Left lung (tissue), 4 donors: ENCODE measurements at regions not wholly inside any gene's neighbourhood (a gene's known extent, or its start where the extent isn't known, plus 50 kb on each side); places are given as distances from the start of the nearest gene placed in this dataset.
A peak's percentile ranks its signal among the peaks of the same experiment; 100 is the strongest.

Source experiments
- ATAC-seq: fragments of 200-7000 bp; cut with Tn5 transposase; one replicate; pipeline ENCODE4 v1.9.1; 2020; ENCODE audit warnings: moderate library complexity
- DNase-seq, 4 donors: peaks; one replicate each; pipeline ENCODE4 v3.0.0-alpha.2; 2013 to 2020
- H3K27ac ChIP-seq, 2 donors: fragments of 200-600 bp; sonication (generic) in 1 of 2; one replicate each; pipeline versions ENCODE4 v1.5.0 to v1.8.0; 2020 to 2021
- H3K27me3 ChIP-seq, 2 donors: fragments of 200-600 bp; sonication (generic) in 1 of 2; one replicate each; pipeline versions ENCODE4 v1.5.0 to v1.8.0; 2020 to 2021
- H3K36me3 ChIP-seq, 2 donors: fragments of 200-600 bp; sonication (generic) in 1 of 2; one replicate each; pipeline versions ENCODE4 v1.5.0 to v1.8.0; 2020 to 2021
- H3K4me1 ChIP-seq, 2 donors: fragments of 200-600 bp; one replicate each; pipeline ENCODE4 v1.8.0; 2021
- H3K4me3 ChIP-seq, 2 donors: fragments of 200-600 bp; sonication (generic) in 1 of 2; one replicate each; pipeline versions ENCODE4 v1.5.0 to v1.8.0; 2020 to 2021; ENCODE audit warnings: mild to moderate bottlenecking in 1 of 2
- H3K9me3 ChIP-seq, 2 donors: fragments of 200-600 bp; sonication (generic) in 1 of 2; one replicate each; pipeline versions ENCODE4 v1.5.0 to v1.8.0; 2020 to 2021
- intact Hi-C, 2 donors: fragments of 100-400 bp; cut with DNase I; formaldehyde crosslinking; loops; one replicate each; pipeline versions ENCODE4 v1.11.2 to v1.14.2; 2022
- TF ChIP-seq, protein P1 (sequence below), 2 donors: fragments of 200-600 bp; sonication (generic) in 1 of 2; IDR thresholded peaks; one replicate each; pipeline versions ENCODE4 v1.5.0 to v1.8.0; 2021; ENCODE audit warnings: antibody characterized with exemption in 2 of 2
- donor health status: DM: no; HTN: yes; CAD: no.
- donor health status: DM: no; HTN: no; CAD: no.

DNA sequence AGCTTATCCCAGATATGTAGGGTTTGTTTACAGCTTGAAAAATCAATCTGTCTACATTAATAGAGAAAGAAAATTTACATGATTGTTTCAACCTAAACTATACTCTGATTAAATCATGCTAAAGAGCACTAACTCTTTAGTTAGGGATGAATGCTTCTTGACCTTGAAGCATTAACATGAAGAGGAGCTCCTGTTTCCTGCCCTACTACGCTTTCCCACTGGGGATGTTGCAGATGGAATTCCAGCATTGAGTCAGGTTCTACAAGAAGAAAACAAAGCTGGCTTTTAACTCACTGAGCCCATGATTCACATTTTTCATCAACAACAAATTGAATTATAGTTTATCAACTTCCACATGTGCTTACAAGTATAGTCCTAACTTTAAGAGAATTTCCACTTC, 471.3 kb downstream of the TMEM232 start:
- no peaks in the 10 kb centered on the region for H3K9me3 ChIP-seq
- H3K4me1 ChIP-seq, result peaks cover 0 to 3% of the 10 kb centered on the region in 2 donors
- H3K36me3 ChIP-seq, result no peaks in the 10 kb centered on the region
- no peaks in the 10 kb centered on the region for H3K27me3 ChIP-seq
- TF ChIP-seq, protein P1, sequence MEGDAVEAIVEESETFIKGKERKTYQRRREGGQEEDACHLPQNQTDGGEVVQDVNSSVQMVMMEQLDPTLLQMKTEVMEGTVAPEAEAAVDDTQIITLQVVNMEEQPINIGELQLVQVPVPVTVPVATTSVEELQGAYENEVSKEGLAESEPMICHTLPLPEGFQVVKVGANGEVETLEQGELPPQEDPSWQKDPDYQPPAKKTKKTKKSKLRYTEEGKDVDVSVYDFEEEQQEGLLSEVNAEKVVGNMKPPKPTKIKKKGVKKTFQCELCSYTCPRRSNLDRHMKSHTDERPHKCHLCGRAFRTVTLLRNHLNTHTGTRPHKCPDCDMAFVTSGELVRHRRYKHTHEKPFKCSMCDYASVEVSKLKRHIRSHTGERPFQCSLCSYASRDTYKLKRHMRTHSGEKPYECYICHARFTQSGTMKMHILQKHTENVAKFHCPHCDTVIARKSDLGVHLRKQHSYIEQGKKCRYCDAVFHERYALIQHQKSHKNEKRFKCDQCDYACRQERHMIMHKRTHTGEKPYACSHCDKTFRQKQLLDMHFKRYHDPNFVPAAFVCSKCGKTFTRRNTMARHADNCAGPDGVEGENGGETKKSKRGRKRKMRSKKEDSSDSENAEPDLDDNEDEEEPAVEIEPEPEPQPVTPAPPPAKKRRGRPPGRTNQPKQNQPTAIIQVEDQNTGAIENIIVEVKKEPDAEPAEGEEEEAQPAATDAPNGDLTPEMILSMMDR (IDR thresholded peaks at IDR 0.05), result no peak
- no peak for ATAC-seq
- intact Hi-C loops, result no loop called here
- DNase-seq, result no peak
- H3K27ac ChIP-seq, result no peak overlapping the region
- H3K4me3 ChIP-seq, result no peak overlapping the region

DNA sequence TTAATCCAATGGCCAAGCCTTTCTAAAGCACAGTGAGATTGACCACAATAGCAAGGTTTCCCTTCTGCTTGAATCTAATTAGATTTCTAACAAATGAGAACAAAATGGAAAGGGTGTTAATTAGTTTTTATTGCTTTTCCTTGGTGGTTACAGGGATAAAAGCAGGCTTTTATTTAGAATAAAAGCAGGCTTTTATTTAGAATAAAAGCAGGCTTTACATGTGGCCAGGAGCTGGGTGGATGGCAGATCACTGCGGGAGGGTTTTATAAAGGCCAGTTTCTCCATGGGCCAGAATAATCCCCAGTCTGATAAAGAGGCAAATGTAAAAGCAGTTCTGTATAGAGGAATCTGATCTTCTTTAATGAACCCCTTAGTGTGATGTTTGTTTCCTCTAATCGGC, 470.2 kb downstream of the TMEM232 start:
- Histone ChIP-seq H3K27ac (no peak overlapping the region), H3K36me3 (no peaks in the 10 kb centered on the region), H3K27me3 (no peaks in the 10 kb centered on the region), H3K9me3 (no peaks in the 10 kb centered on the region), H3K4me3 (no peak overlapping the region), H3K4me1 (peaks cover 0 to 3% of the 10 kb centered on the region in 2 donors)
- TF ChIP-seq, protein P1 (IDR thresholded peaks at IDR 0.05), result no peak
- ATAC-seq (no peak), DNase-seq (no peak)
- intact Hi-C loops, result no loop called here

DNA sequence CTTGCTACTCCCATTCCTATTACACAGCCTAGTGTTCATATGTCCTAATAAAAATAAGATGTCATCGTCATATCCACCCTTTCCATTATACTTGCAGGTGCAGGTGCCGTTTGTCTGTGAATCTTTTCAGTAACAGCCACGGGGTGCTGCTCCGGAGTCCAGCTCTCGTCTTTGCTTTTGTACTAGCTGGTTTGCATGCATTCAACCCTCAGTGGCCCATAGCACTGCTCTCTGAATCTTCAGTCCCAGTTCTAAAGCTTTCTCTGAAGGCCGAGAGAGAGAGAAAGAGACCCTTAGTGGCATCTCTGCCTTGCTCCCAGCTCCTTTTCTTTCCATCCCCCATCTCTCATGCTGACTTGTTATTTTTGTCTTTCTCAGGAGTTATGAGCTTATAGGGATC, 468.5 kb downstream of the TMEM232 start:
- intact Hi-C loops, result no loop called here
- Histone ChIP-seq H3K27ac (no peak overlapping the region), H3K4me1 (peaks cover 0 to 3% of the 10 kb centered on the region in 2 donors), H3K36me3 (no peaks in the 10 kb centered on the region), H3K9me3 (no peaks in the 10 kb centered on the region), H3K27me3 (no peaks in the 10 kb centered on the region), H3K4me3 (no peak overlapping the region)
- no peak for DNase-seq
- TF ChIP-seq, protein P1 (IDR thresholded peaks at IDR 0.05), result no peak
- no peak for ATAC-seq

DNA sequence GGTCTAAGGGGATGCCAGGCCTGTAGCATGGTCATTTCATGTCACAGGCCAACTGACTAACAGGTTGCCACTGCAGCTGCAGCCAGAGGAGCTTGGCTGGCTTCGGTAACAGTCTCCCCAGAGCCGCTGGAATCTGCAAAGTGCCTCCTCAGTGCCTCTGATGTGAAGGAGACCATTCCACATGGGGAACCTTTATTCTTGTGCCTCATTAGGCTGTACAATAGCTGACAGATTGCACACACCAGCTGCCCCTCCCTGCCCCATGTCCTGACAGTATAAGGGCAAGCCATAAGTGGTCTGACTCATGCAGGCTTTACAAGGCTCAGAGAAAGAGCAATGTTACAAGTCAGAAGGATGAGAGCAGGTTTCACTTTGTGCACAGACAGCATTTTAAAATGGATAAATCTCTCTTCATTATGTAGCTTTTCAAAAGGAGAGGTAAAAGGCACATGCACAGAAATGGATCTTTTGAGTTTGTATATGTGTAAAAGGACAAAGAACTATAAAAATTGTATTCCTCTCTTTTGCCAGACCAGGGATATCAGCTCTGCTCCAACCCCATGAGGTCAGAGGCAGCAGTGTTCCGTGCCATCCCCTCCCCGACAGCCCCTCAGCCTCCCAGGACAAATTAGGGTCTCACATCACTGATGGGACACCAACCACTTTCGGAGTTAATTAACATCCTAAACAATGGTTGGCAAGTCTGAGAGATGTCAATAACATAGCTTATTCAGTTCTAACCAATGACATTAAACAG, 467.8 kb downstream of the TMEM232 start:
- Histone ChIP-seq H3K4me3 (no peak overlapping the region), H3K27me3 (no peaks in the 10 kb centered on the region), H3K4me1 (peaks cover 0 to 3% of the 10 kb centered on the region in 2 donors), H3K9me3 (no peaks in the 10 kb centered on the region), H3K27ac (no peak overlapping the region), H3K36me3 (no peaks in the 10 kb centered on the region)
- TF ChIP-seq, protein P1 (IDR thresholded peaks at IDR 0.05), result no peak
- intact Hi-C loops, result no loop called here
- ATAC-seq, result peak; percentile 94
- DNase-seq, result peak in 2 of 4 donors; percentile 32 to 38

DNA sequence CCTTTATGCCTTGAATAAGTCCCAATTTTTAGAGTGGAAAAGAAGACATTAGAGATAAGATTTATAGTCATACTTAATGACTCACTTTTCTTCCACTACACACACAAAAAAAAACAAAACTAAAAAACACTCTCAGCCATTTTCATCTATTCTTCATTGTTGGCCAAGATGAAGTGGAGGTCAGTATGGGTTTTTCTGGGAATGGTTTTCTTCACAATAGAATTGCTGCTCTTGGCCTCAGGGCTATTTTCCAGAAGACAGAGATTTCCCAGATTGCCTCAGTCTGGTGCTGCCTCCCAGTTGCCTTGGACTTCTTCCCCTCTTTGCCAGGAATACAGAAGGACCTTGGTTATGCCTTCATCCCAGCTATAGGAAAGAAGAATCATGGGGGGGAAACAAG, 463.7 kb downstream of the TMEM232 start:
- DNase-seq (no peak), ATAC-seq (peak; percentile 34)
- Histone ChIP-seq H3K9me3 (no peaks in the 10 kb centered on the region), H3K27me3 (no peaks in the 10 kb centered on the region), H3K4me3 (no peak overlapping the region), H3K27ac (peak overlapping the region in 1 of 2 donors; percentile 10), H3K4me1 (peaks cover 0 to 3% of the 10 kb centered on the region in 2 donors), H3K36me3 (no peaks in the 10 kb centered on the region)
- TF ChIP-seq, protein P1 (IDR thresholded peaks at IDR 0.05), result no peak
- intact Hi-C loops, result no loop called here
